HepG2 (cell line): ENCODE measurements at regions not wholly inside any gene's neighbourhood (a gene's known extent, or its start where the extent isn't known, plus 50 kb on each side); places are given as distances from the start of the nearest gene placed in this dataset.

Experiments used
- ATAC-seq: fragments of 200-7000 bp; cut with Tn5 transposase; 3 replicates; pipeline ENCODE4 v1.9.1; 2020; ENCODE audit warnings: mild to moderate bottlenecking, moderate library complexity
- BruUV-seq: library from RNA; stranded (reverse); fragments of 400-500 nt; replicated peaks from 2 replicates; lab custom pipeline; 2021; lab: Mats Ljungman, UMichigan
- CTCF ChIA-PET: fragments of 300-600 bp; formaldehyde crosslinking; extraction: SDS; loops from one replicate; lab custom pipeline; 2021; ENCODE audit warnings: low total read pairs, inconsistent platforms, low intra/inter-chr PET ratio; lab: Yijun Ruan, JAX
- POLR2A ChIA-PET: fragments of 350-600 bp; sonication (Branson Sonifier 250); formaldehyde crosslinking; loops from one replicate; lab custom pipeline; 2020; ENCODE audit warnings: antibody characterized with exemption, inconsistent platforms; lab: Yijun Ruan, JAX
- DNase-seq: peaks from one replicate; pipeline ENCODE4 v3.0.0-alpha.2; 2015; ENCODE audit warnings: low spot score
- FAIRE-seq: peaks from 3 replicates; lab custom pipeline; 2011; peaks lifted over from hg19 to GRCh38; lab: Jason Lieb, UNC
- H2AFZ ChIP-seq: one replicate; pipeline ENCODE4 v1.6.1; 2011; ENCODE audit warnings: low read length, inconsistent platforms
- H3K27ac ChIP-seq: fragments of 300-600 bp; 3 replicates; pipeline ENCODE4 v1.8.0; 2011; ENCODE audit warnings: mixed run types, mild to moderate bottlenecking, mixed read lengths, low read length, inconsistent platforms; ENCODE audit not compliant: insufficient read depth; ENCODE audit errors: extremely low read length
- H3K27me3 ChIP-seq, 2 experiments: fragments of 200-600 bp in 1 of 2; 2 replicates in 1 of 2; 3 replicates in 1 of 2; pipeline versions ENCODE4 v1.6.0 to v1.8.0; 2011; ENCODE audit warnings: low read length in 2 of 2, mild to moderate bottlenecking in 2 of 2, moderate library complexity in 2 of 2, inconsistent platforms in 1 of 2; ENCODE audit not compliant: insufficient read depth in 2 of 2, control insufficient read depth in 1 of 2
- H3K36me3 ChIP-seq, 2 experiments: fragments of 200-600 bp in 1 of 2; replicated peaks in 1 of 2; 2 replicates in 1 of 2; 3 replicates in 1 of 2; pipeline versions ENCODE4 v1.5.1 to v1.8.0; 2011; ENCODE audit warnings: low read length in 2 of 2, inconsistent platforms in 1 of 2; ENCODE audit not compliant: insufficient read depth in 2 of 2, control insufficient read depth in 1 of 2
- H3K4me1 ChIP-seq: 2 replicates; pipeline ENCODE4 v1.5.1; 2012; ENCODE audit warnings: low read length, inconsistent platforms; ENCODE audit not compliant: insufficient read depth
- H3K4me2 ChIP-seq: 2 replicates; pipeline ENCODE4 v1.6.0; 2011; ENCODE audit warnings: low read depth, low read length, inconsistent platforms
- H3K4me3 ChIP-seq, 3 experiments: fragments of 200-600 bp in 1 of 3; sonication (generic), shearing (Covaris generic) in 1 of 3; replicated peaks in 1 of 3; 2 replicates each; pipeline ENCODE4 v1.5.1; 2011 to 2016; ENCODE audit warnings: low read length in 3 of 3, inconsistent platforms in 2 of 3, low read depth in 2 of 3, mild to moderate bottlenecking in 2 of 3, control low read depth in 1 of 3, mixed read lengths in 1 of 3; ENCODE audit not compliant: insufficient read depth in 1 of 3
- H3K79me2 ChIP-seq: one replicate; pipeline ENCODE4 v1.6.1; 2011; ENCODE audit warnings: low read length, inconsistent platforms; ENCODE audit not compliant: insufficient read depth
- H3K9ac ChIP-seq: 2 replicates; pipeline ENCODE4 v1.6.0; 2011; ENCODE audit warnings: mild to moderate bottlenecking, low read depth, low read length, inconsistent platforms; ENCODE audit not compliant: insufficient read depth
- H3K9me3 ChIP-seq: 2 replicates; pipeline ENCODE4 v1.5.1; 2012; ENCODE audit warnings: mild to moderate bottlenecking, low read length
- H4K20me1 ChIP-seq: 2 replicates; pipeline ENCODE4 v1.6.0; 2011; ENCODE audit warnings: inconsistent platforms, mild to moderate bottlenecking, low read length, moderate library complexity; ENCODE audit not compliant: insufficient read depth
- ELF3 ChIP-seq: IDR thresholded peaks from 2 replicates; pipeline ENCODE4 v1.6.1; 2016; ENCODE audit warnings: missing genetic modification reagents, missing compliant biosample characterization
- MEIS2 ChIP-seq: sonication (generic); formaldehyde crosslinking; IDR thresholded peaks from 2 replicates; pipeline ENCODE4 v1.9.0; 2021; ENCODE audit warnings: mild to moderate bottlenecking, missing genetic modification reagents
- MXI1 ChIP-seq: IDR thresholded peaks from 3 replicates; pipeline ENCODE4 v1.6.1; 2012; ENCODE audit warnings: low read depth, low read length, inconsistent platforms, borderline replicate concordance
- NR2F1 ChIP-seq, 2 experiments: fragments of 450-650 bp in 1 of 2; formaldehyde crosslinking in 1 of 2; IDR thresholded peaks; 2 replicates each; pipeline versions ENCODE4 v1.5.0 to v1.6.1; 2016 to 2020; ENCODE audit warnings: mild to moderate bottlenecking in 1 of 2, missing compliant biosample characterization in 1 of 2, missing genetic modification reagents in 1 of 2, moderate library complexity in 1 of 2
- RXRA ChIP-seq: sonication (generic); formaldehyde crosslinking; IDR thresholded peaks from 2 replicates; pipeline ENCODE4 v1.5.1; 2020; ENCODE audit warnings: missing genetic modification reagents
- SMAD3 ChIP-seq: sonication (generic); formaldehyde crosslinking; IDR thresholded peaks from 2 replicates; pipeline ENCODE4 v1.4.0; 2020; ENCODE audit warnings: missing genetic modification reagents
- ZNF10 ChIP-seq: sonication (generic); formaldehyde crosslinking; IDR thresholded peaks from 2 replicates; pipeline ENCODE4 v1.4.0; 2020; ENCODE audit warnings: mild to moderate bottlenecking, low read depth, missing genetic modification reagents, borderline replicate concordance
- ZNF510 ChIP-seq: sonication (generic); formaldehyde crosslinking; IDR thresholded peaks from 2 replicates; pipeline ENCODE4 v1.4.0; 2020; ENCODE audit warnings: low read depth, mild to moderate bottlenecking, missing genetic modification reagents
- ZNF564 ChIP-seq: sonication (generic); formaldehyde crosslinking; IDR thresholded peaks from 2 replicates; pipeline ENCODE4 v1.8.1; 2023; ENCODE audit warnings: mild to moderate bottlenecking, missing genetic modification reagents
- ZNF607 ChIP-seq: sonication (generic); formaldehyde crosslinking; IDR thresholded peaks from 2 replicates; pipeline ENCODE4 v1.5.1; 2020; ENCODE audit warnings: missing genetic modification reagents, mild to moderate bottlenecking, borderline replicate concordance
- ZSCAN30 ChIP-seq: sonication (generic); formaldehyde crosslinking; IDR thresholded peaks from 2 replicates; pipeline ENCODE4 v1.5.0; 2020; ENCODE audit warnings: mild to moderate bottlenecking, missing genetic modification reagents
- WGBS: methylation state at CpG from one replicate; pipeline ENCODE4 v1.1.6; 2017; ENCODE audit warnings: low lambda C conversion rate; 5-methylcytosine and 5-hydroxymethylcytosine counted together
- in situ Hi-C: cut with HindIII; loops from 2 replicates; pipeline ENCODE4 v1.10.0; 2017; ENCODE audit warnings: low pct_unique_long_range_greater_than_20kb; ENCODE audit not compliant: extremely low pct_ligation_motif_present
- intact Hi-C: fragments of 100-400 bp; cut with micrococcal nuclease; formaldehyde crosslinking; loops from one replicate; pipeline ENCODE4 v1.10.0; 2022; ENCODE audit not compliant: unreplicated experiment
- TF ChIP-seq, protein P1 (sequence below), 2 experiments: IDR thresholded peaks; 2 replicates each; pipeline ENCODE4 v1.6.1; 2011 to 2012; ENCODE audit warnings: low read length in 2 of 2, borderline replicate concordance in 1 of 2, low read depth in 1 of 2, mild to moderate bottlenecking in 1 of 2, moderate library complexity in 1 of 2
- TF ChIP-seq, protein P2 (sequence below): sonication (generic); formaldehyde crosslinking; IDR thresholded peaks from 2 replicates; pipeline ENCODE4 v1.8.0; 2022; ENCODE audit warnings: mild to moderate bottlenecking, missing genetic modification reagents; ENCODE audit not compliant: insufficient replicate concordance
- TF ChIP-seq, protein P3 (sequence below): sonication (generic); formaldehyde crosslinking; conservative IDR thresholded peaks from 2 replicates; pipeline ENCODE4 v1.8.0; 2022; ENCODE audit warnings: low read depth, missing genetic modification reagents
- TF ChIP-seq, protein P4 (sequence below): IDR thresholded peaks from 2 replicates; pipeline ENCODE4 v1.6.1; 2016; ENCODE audit warnings: control low read depth

DNA sequence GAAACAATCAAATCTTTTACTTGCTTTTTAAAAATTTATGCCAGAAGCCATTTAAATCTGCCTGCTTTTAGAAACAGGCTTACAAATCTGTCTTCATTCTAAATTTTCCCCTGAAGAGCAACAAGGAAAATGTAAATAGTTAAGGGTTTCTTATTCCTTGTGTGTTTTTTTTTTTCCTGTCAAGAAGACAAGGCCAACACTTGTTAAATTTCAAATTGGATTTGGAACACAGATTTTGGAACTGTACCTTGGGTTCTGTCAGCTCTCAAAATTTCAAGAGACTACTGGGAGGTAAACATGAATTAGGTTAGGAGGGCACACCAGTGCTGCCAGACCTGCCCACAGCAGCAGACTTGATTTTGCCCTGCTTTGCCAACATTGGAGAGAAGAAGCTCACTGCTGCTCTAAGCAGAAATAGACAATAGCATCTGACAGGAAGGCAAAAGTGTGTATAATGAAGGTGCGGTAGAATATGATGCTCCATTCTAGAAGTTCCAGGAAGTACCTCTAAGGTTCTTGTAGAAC, 121.7 kb downstream of the NHLRC3 start (continued):
- TF ChIP-seq ZNF564 (CRISPR knock-in tag) = no peak

DNA sequence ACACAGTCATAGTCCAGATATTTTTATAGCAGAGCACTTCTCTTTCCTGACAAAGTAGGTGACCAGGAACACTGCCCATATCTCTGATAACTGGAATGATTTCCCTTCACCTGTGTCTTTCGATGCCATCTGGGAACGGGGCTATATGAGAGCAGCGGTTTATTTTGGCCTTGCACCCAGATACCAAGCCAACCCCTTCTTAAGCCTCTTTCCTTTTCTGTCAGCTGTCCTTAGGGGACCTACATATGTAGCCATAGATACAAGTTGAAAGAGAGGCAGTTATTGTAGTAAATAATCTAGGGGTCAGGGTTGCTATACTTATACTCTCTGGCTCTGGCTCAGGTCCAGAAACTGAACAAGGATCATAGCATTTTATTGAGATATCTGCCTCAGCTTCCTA, 128.8 kb downstream of the NHLRC3 start:
- Histone ChIP-seq H3K4me3 (no peak overlapping the region), H3K4me2 (no peak overlapping the region), H3K9me3 (no peaks in the 10 kb centered on the region), H3K27ac (no peak overlapping the region), H3K79me2 (no peaks in the 10 kb centered on the region), H2AFZ (no peak overlapping the region), H3K36me3 (no peaks in the 10 kb centered on the region), H3K4me1 (no peaks in the 10 kb centered on the region), H4K20me1 (no peaks in the 10 kb centered on the region), H3K27me3 (no peaks in the 10 kb centered on the region), H3K9ac (no peak overlapping the region)
- FAIRE-seq (no peak), DNase-seq (no peak), ATAC-seq (no peak)
- intact Hi-C loops (no loop called here), in situ Hi-C loops (no loop called here)
- ChIA-PET CTCF (no interaction called here), POLR2A (no interaction called here)
- WGBS = 6% methylated on average over 3 of the region's 3 CpGs
- BruUV-seq = no TSS peak
- TF ChIP-seq, protein P1, sequence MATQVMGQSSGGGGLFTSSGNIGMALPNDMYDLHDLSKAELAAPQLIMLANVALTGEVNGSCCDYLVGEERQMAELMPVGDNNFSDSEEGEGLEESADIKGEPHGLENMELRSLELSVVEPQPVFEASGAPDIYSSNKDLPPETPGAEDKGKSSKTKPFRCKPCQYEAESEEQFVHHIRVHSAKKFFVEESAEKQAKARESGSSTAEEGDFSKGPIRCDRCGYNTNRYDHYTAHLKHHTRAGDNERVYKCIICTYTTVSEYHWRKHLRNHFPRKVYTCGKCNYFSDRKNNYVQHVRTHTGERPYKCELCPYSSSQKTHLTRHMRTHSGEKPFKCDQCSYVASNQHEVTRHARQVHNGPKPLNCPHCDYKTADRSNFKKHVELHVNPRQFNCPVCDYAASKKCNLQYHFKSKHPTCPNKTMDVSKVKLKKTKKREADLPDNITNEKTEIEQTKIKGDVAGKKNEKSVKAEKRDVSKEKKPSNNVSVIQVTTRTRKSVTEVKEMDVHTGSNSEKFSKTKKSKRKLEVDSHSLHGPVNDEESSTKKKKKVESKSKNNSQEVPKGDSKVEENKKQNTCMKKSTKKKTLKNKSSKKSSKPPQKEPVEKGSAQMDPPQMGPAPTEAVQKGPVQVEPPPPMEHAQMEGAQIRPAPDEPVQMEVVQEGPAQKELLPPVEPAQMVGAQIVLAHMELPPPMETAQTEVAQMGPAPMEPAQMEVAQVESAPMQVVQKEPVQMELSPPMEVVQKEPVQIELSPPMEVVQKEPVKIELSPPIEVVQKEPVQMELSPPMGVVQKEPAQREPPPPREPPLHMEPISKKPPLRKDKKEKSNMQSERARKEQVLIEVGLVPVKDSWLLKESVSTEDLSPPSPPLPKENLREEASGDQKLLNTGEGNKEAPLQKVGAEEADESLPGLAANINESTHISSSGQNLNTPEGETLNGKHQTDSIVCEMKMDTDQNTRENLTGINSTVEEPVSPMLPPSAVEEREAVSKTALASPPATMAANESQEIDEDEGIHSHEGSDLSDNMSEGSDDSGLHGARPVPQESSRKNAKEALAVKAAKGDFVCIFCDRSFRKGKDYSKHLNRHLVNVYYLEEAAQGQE (IDR thresholded peaks at IDR 0.05; ENCODE audit: borderline replicate concordance in 1 of 2, low read depth in 1 of 2, low read length in 2 of 2) = no peak
- TF ChIP-seq RXRA (no peak), SMAD3 (CRISPR knock-in tag) (no peak), ELF3 (CRISPR knock-in tag) (no peak), ZNF510 (CRISPR knock-in tag) (no peak), MEIS2 (CRISPR knock-in tag) (no peak), ZNF607 (CRISPR knock-in tag) (no peak), MXI1 (no peak), ZNF10 (CRISPR knock-in tag) (no peak), NR2F1 (CRISPR knock-in tag; IDR thresholded peaks at IDR 0.05) (no peak), ZSCAN30 (CRISPR knock-in tag) (no peak)
- TF ChIP-seq, protein P2, sequence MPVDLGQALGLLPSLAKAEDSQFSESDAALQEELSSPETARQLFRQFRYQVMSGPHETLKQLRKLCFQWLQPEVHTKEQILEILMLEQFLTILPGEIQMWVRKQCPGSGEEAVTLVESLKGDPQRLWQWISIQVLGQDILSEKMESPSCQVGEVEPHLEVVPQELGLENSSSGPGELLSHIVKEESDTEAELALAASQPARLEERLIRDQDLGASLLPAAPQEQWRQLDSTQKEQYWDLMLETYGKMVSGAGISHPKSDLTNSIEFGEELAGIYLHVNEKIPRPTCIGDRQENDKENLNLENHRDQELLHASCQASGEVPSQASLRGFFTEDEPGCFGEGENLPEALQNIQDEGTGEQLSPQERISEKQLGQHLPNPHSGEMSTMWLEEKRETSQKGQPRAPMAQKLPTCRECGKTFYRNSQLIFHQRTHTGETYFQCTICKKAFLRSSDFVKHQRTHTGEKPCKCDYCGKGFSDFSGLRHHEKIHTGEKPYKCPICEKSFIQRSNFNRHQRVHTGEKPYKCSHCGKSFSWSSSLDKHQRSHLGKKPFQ (CRISPR knock-in tag) = no peak
- TF ChIP-seq, protein P3, sequence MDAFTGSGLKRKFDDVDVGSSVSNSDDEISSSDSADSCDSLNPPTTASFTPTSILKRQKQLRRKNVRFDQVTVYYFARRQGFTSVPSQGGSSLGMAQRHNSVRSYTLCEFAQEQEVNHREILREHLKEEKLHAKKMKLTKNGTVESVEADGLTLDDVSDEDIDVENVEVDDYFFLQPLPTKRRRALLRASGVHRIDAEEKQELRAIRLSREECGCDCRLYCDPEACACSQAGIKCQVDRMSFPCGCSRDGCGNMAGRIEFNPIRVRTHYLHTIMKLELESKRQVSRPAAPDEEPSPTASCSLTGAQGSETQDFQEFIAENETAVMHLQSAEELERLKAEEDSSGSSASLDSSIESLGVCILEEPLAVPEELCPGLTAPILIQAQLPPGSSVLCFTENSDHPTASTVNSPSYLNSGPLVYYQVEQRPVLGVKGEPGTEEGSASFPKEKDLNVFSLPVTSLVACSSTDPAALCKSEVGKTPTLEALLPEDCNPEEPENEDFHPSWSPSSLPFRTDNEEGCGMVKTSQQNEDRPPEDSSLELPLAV (CRISPR knock-in tag) = no peak
- TF ChIP-seq, protein P4, sequence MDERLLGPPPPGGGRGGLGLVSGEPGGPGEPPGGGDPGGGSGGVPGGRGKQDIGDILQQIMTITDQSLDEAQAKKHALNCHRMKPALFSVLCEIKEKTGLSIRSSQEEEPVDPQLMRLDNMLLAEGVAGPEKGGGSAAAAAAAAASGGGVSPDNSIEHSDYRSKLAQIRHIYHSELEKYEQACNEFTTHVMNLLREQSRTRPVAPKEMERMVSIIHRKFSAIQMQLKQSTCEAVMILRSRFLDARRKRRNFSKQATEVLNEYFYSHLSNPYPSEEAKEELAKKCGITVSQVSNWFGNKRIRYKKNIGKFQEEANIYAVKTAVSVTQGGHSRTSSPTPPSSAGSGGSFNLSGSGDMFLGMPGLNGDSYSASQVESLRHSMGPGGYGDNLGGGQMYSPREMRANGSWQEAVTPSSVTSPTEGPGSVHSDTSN (CRISPR knock-in tag) = no peak
